ENCODE measurements at regions not wholly inside any gene's neighbourhood (a gene's known extent, or its start where the extent isn't known, plus 50 kb on each side); places are given as distances from the start of the nearest gene placed in this dataset.

- TF ChIP-seq, protein P1, sequence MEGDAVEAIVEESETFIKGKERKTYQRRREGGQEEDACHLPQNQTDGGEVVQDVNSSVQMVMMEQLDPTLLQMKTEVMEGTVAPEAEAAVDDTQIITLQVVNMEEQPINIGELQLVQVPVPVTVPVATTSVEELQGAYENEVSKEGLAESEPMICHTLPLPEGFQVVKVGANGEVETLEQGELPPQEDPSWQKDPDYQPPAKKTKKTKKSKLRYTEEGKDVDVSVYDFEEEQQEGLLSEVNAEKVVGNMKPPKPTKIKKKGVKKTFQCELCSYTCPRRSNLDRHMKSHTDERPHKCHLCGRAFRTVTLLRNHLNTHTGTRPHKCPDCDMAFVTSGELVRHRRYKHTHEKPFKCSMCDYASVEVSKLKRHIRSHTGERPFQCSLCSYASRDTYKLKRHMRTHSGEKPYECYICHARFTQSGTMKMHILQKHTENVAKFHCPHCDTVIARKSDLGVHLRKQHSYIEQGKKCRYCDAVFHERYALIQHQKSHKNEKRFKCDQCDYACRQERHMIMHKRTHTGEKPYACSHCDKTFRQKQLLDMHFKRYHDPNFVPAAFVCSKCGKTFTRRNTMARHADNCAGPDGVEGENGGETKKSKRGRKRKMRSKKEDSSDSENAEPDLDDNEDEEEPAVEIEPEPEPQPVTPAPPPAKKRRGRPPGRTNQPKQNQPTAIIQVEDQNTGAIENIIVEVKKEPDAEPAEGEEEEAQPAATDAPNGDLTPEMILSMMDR (IDR thresholded peaks at IDR 0.05), result no peak
- Histone ChIP-seq H3K4me1 (no peaks in the 10 kb centered on the region), H3K4me3 (no peak overlapping the region), H3K27me3 (no peaks in the 10 kb centered on the region), H3K27ac (no peak overlapping the region), H3K36me3 (no peaks in the 10 kb centered on the region), H3K9me3 (peaks cover 0 to 10% (median 0%) of the 10 kb centered on the region in 3 donors)
- DNase-seq, result no peak
- intact Hi-C loops (cut with DNase I; ENCODE audit: low total_unique reads), result no loop called here
These were observed 372.1 kb upstream of the NR2F2 start for GRCh38 chr15:95958382-95958781.

DNA sequence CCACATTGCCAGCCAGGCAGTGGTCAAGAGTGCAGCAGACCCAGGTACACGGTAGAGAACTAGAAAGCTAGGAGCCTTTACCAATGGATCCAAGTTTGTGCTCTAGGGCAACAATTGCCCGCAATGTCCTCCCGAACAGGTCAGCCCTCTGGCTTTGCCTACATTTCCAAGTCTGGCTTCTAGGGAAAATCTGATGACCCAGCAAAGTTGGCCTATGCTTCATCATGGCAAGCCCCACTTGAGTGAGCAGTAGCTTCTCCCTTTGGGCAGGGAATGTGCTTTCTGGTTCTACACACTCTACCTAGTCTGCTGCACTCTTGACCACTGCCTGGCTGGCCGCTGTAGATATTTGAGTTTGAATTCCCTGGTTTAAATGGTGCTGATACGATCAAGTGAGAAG, 361.6 kb upstream of the NR2F2 start:
- no peaks in the 10 kb centered on the region for H3K27me3 ChIP-seq
- H3K4me3 ChIP-seq, result no peak overlapping the region
- H3K4me1 ChIP-seq, result peaks cover 0 to 11% (median 0%) of the 10 kb centered on the region in 4 donors
- no peaks in the 10 kb centered on the region for H3K9me3 ChIP-seq
- no peak for DNase-seq
- H3K36me3 ChIP-seq, result no peaks in the 10 kb centered on the region
- TF ChIP-seq, protein P1 (IDR thresholded peaks at IDR 0.05), result no peak
- intact Hi-C loops (cut with DNase I; ENCODE audit: low total_unique reads), result no loop called here
- no peak overlapping the region for H3K27ac ChIP-seq

- Histone ChIP-seq H3K4me3 (no peak overlapping the region), H3K9me3 (no peaks in the 10 kb centered on the region), H3K27ac (no peak overlapping the region), H3K4me1 (peaks cover 0 to 11% (median 0%) of the 10 kb centered on the region in 4 donors), H3K27me3 (no peaks in the 10 kb centered on the region), H3K36me3 (no peaks in the 10 kb centered on the region)
- no peak for DNase-seq
- intact Hi-C loops (cut with DNase I; ENCODE audit: low total_unique reads), result no loop called here
- TF ChIP-seq, protein P1 (IDR thresholded peaks at IDR 0.05), result no peak
These were observed 360.2 kb upstream of the NR2F2 start for GRCh38 chr15:95970326-95970725.

GRCh38 chr15:95972041-95972553, 358.4 kb upstream of the NR2F2 start:
- DNase-seq, result no peak
- TF ChIP-seq, protein P1 (IDR thresholded peaks at IDR 0.05), result no peak
- no peaks in the 10 kb centered on the region for H3K36me3 ChIP-seq
- peaks cover 0 to 11% (median 0%) of the 10 kb centered on the region in 4 donors for H3K4me1 ChIP-seq
- intact Hi-C loops (cut with DNase I; ENCODE audit: low total_unique reads), result no loop called here
- H3K27me3 ChIP-seq, result no peaks in the 10 kb centered on the region
- H3K27ac ChIP-seq, result no peak overlapping the region
- H3K9me3 ChIP-seq, result no peaks in the 10 kb centered on the region
- no peak overlapping the region for H3K4me3 ChIP-seq

DNA sequence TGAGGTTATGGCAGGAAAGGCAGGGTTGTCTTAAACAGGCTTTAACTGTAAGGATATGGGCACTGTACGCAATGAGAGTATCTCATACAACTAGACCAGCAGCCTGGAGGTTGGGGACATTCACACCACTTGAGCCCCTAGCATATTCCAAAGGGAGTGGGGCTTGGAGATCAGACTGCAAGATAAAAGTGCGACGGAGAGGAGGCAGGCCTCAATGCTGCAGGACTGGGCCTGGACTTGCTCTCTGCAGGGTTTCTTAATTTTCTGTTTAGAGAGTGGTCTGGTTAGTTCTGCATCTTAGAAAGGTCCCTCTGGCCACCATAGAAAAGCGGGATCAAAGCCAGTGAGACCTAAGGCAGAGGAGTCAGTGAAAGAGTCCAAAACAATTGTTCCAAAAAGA, 357.7 kb upstream of the NR2F2 start:
- DNase-seq, result no peak
- TF ChIP-seq, protein P1 (IDR thresholded peaks at IDR 0.05), result no peak
- no peak overlapping the region for H3K27ac ChIP-seq
- peaks cover 0 to 13% (median under 1%) of the 10 kb centered on the region in 4 donors for H3K4me1 ChIP-seq
- intact Hi-C loops (cut with DNase I; ENCODE audit: low total_unique reads), result no loop called here
- no peaks in the 10 kb centered on the region for H3K9me3 ChIP-seq
- H3K27me3 ChIP-seq, result no peaks in the 10 kb centered on the region
- H3K36me3 ChIP-seq, result no peaks in the 10 kb centered on the region
- no peak overlapping the region for H3K4me3 ChIP-seq
